ENCODE measurements at regions not wholly inside any gene's neighbourhood (a gene's known extent, or its start where the extent isn't known, plus 50 kb on each side); places are given as distances from the start of the nearest gene placed in this dataset.

- Mint-ChIP-seq H3K9me3 (peaks cover 3% of the 10 kb centered on the region), H3K27me3 (no peaks in the 10 kb centered on the region), H3K36me3 (ENCODE audit: low read depth) (no peaks in the 10 kb centered on the region), H3K27ac (no peak overlapping the region), H3K4me1 (no peaks in the 10 kb centered on the region), H3K4me3 (no peak overlapping the region)
- DNase-seq (no peak), ATAC-seq (ENCODE audit: low read depth) (no peak)
- ChIA-PET CTCF (no interaction called here), POLR2A (no interaction called here)
- TF ChIP-seq, protein P1, sequence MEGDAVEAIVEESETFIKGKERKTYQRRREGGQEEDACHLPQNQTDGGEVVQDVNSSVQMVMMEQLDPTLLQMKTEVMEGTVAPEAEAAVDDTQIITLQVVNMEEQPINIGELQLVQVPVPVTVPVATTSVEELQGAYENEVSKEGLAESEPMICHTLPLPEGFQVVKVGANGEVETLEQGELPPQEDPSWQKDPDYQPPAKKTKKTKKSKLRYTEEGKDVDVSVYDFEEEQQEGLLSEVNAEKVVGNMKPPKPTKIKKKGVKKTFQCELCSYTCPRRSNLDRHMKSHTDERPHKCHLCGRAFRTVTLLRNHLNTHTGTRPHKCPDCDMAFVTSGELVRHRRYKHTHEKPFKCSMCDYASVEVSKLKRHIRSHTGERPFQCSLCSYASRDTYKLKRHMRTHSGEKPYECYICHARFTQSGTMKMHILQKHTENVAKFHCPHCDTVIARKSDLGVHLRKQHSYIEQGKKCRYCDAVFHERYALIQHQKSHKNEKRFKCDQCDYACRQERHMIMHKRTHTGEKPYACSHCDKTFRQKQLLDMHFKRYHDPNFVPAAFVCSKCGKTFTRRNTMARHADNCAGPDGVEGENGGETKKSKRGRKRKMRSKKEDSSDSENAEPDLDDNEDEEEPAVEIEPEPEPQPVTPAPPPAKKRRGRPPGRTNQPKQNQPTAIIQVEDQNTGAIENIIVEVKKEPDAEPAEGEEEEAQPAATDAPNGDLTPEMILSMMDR (IDR thresholded peaks at IDR 0.05) = no peak
- intact Hi-C loops (cut with micrococcal nuclease) = no loop called here
Observed at GRCh38 chr11:23974051-23974450, 522.8 kb upstream of the LUZP2 start.

- no peaks in the 10 kb centered on the region for H3K4me1 Mint-ChIP-seq
- ATAC-seq (ENCODE audit: low read depth) (no peak), DNase-seq (no peak)
- CTCF ChIA-PET = no interaction called here
- H3K27me3 Mint-ChIP-seq = no peaks in the 10 kb centered on the region
- no peak overlapping the region for H3K4me3 Mint-ChIP-seq
- H3K36me3 Mint-ChIP-seq (ENCODE audit: low read depth) = no peaks in the 10 kb centered on the region
- H3K27ac Mint-ChIP-seq = no peak overlapping the region
- intact Hi-C loops (cut with micrococcal nuclease) = no loop called here
- peaks cover 3% of the 10 kb centered on the region for H3K9me3 Mint-ChIP-seq
- POLR2A ChIA-PET = no interaction called here
- TF ChIP-seq, protein P1 (IDR thresholded peaks at IDR 0.05) = no peak
Observed at GRCh38 chr11:23974601-23975000, 522.3 kb upstream of the LUZP2 start.

GRCh38 chr11:23976426-23976825, 520.4 kb upstream of the LUZP2 start:
- Mint-ChIP-seq H3K36me3 (ENCODE audit: low read depth) (no peaks in the 10 kb centered on the region), H3K27ac (no peak overlapping the region), H3K9me3 (peaks cover 3% of the 10 kb centered on the region), H3K4me3 (no peak overlapping the region), H3K27me3 (no peaks in the 10 kb centered on the region), H3K4me1 (no peaks in the 10 kb centered on the region)
- POLR2A ChIA-PET = no interaction called here
- intact Hi-C loops (cut with micrococcal nuclease) = no loop called here
- ATAC-seq (ENCODE audit: low read depth) = no peak
- CTCF ChIA-PET = no interaction called here
- TF ChIP-seq, protein P1 (IDR thresholded peaks at IDR 0.05) = no peak
- DNase-seq = no peak

GRCh38 chr11:23976841-23977271, 520.0 kb upstream of the LUZP2 start:
- H3K9me3 Mint-ChIP-seq = peaks cover 3% of the 10 kb centered on the region
- no peak for ATAC-seq (ENCODE audit: low read depth)
- no peaks in the 10 kb centered on the region for H3K4me1 Mint-ChIP-seq
- H3K4me3 Mint-ChIP-seq = no peak overlapping the region
- no peak overlapping the region for H3K27ac Mint-ChIP-seq
- H3K27me3 Mint-ChIP-seq = no peaks in the 10 kb centered on the region
- no peaks in the 10 kb centered on the region for H3K36me3 Mint-ChIP-seq (ENCODE audit: low read depth)
- CTCF ChIA-PET = no interaction called here
- DNase-seq = no peak
- intact Hi-C loops (cut with micrococcal nuclease) = no loop called here
- TF ChIP-seq, protein P1 (IDR thresholded peaks at IDR 0.05) = no peak
- POLR2A ChIA-PET = no interaction called here

- CTCF ChIA-PET = no interaction called here
- Mint-ChIP-seq H3K27ac (no peak overlapping the region), H3K4me1 (no peaks in the 10 kb centered on the region), H3K9me3 (no peaks in the 10 kb centered on the region), H3K27me3 (no peaks in the 10 kb centered on the region), H3K36me3 (ENCODE audit: low read depth) (no peaks in the 10 kb centered on the region), H3K4me3 (no peak overlapping the region)
- DNase-seq (no peak), ATAC-seq (ENCODE audit: low read depth) (no peak)
- intact Hi-C loops (cut with micrococcal nuclease) = no loop called here
- TF ChIP-seq, protein P1 (IDR thresholded peaks at IDR 0.05) = no peak
- POLR2A ChIA-PET = no interaction called here
Observed at GRCh38 chr11:23988381-23989006, 508.4 kb upstream of the LUZP2 start.
